Renal cortical epithelial cell (primary cell): ENCODE measurements at regions not wholly inside any gene's neighbourhood (a gene's known extent, or its start where the extent isn't known, plus 50 kb on each side); places are given as distances from the start of the nearest gene placed in this dataset.
A peak's percentile ranks its signal among the peaks of the same experiment; 100 is the strongest.

Experiments
- DNase-seq: peaks from one replicate; pipeline ENCODE4 v3.0.0-alpha.2; 2011; ENCODE audit warnings: low read depth

DNA sequence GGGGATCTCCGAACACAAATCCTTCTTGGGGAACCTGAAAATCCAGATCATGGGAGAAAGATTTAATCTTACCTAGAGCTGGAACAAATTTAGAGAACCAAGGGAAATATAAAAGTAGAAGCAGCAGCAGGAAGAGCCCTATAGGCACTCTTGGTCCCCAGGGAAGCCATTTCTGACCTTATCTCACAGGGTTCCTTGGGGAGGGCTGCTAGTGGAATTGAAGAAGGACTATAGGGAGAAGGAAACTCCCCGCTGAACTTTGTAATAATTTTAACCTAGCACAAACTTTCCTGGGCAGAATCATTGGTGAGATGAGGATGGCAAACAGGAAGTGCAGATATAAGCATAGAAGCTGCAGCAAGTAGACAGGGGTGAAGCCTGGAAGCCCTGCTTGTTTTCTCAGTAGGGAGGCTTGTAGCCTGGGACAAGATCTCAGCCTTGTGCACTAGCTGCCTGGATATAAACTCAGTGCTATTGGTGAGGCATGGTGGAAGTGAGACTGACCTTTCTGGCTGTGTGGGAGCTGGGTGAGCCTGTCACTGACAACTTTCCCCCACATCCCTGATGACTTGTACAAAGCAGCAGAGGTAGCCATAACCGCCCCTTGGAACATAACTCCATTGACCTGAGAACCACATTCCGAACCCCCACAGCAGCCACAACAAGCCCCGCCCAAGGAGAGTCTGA lies 343.0 kb upstream of the TGFBR2 start:
- no peak for DNase-seq

DNA sequence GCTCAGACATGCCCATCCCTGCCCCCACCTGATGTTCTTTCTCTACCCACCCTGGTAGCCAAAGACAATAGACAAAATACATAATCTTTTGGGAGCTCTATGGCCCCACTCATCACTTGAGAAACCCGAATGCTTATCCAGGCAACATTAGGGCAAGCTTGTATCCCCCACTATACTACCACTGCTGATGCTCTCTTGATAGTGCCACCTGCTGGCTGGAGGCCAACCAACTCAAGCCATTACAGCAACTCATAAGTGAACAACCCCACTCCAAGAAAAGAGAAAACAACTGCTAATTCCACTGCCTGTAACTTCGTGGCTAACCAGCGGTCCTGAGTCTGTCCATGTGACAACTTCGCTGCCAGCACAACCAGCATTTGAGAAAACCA lies 342.5 kb upstream of the TGFBR2 start:
- no peak for DNase-seq

DNA sequence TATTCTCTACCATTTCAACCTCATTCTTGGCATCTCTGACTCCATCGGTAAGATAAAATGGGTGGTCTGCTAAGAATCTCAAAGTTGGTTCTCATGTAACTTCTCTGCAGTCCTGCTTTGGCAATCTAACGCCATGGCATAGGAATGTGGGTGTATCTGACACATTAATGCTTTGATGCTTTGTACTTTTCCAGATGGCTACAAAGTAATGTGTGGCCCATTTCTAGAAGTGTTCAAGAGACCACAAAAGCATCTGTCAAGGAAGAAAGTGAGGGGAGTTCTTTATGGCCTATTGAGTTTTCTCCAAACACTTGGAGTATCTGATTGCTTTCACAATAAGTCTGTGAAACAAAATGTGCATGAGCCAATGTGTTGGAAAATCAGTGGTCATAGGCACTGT lies 339.9 kb upstream of the TGFBR2 start:
- no peak for DNase-seq

DNA sequence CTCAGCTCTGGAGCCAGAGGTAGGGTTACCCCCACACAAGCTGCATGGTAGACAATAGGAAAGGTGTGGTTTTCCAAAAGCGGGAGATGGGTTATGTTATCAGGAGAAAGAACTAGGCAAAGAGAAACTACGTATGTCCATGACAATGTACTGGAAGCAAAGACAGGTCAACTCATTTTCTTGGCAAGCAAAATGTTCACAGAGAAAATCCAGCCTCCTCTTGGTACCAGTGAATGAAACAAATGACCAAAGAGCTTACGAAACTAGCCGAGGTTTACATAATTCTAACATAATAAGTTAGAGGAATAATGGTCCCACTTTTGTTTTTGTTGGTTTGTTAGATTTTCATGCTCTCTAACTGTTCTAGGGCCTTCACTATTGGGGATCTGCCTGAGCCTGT lies 338.1 kb upstream of the TGFBR2 start:
- DNase-seq: no peak

DNA sequence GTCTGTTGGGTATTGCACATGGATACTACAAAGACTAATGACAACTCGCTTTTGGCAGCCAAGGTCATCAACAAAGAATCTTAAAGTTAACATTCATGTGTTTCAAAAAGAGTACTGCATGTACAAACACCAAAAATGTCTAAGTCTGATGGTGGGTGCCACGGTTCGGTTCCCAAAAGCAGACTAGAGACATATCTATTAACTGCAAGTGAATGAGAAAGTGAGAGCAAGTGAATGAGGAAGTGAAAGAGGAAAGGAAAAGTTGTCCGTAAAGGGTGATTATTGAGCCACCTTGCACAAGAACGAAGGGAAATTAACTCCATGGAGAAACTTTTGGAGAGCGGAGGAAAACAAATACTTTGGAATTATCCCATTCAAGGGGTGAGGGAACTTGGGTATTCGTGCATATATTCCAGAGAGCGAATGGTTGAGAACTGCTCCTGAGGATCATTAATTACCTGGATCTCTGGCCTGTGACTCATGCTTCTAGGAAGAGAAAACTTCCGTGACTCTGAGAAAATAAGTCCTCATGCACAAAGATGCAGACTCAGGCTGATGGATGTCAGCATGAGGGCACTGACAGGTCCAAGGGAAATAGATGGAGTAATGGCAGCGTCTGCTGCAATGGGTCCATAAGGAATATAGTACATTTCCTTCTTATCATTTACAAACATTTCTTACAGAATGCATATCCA lies 336.5 kb upstream of the TGFBR2 start:
- peak; percentile 94 for DNase-seq

DNA sequence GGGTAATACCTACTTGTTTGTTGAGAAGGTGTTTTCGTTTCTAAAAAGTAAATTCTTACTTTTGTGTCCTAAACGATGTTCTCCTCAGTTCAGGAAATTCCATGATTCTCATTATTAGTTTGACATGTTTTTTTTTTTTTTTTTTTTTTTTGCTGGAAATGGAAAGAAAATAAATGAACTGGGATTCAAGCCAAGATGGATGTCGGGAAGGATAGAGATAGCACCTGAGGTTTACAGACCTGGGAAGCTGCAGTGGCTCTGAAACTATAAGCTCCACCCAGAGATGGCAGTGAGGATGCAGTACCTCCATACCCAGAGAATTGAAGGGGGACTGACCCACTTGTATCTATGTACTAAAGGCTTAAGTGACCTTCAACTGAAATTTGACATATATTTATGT lies 334.6 kb upstream of the TGFBR2 start:
- no peak for DNase-seq

DNA sequence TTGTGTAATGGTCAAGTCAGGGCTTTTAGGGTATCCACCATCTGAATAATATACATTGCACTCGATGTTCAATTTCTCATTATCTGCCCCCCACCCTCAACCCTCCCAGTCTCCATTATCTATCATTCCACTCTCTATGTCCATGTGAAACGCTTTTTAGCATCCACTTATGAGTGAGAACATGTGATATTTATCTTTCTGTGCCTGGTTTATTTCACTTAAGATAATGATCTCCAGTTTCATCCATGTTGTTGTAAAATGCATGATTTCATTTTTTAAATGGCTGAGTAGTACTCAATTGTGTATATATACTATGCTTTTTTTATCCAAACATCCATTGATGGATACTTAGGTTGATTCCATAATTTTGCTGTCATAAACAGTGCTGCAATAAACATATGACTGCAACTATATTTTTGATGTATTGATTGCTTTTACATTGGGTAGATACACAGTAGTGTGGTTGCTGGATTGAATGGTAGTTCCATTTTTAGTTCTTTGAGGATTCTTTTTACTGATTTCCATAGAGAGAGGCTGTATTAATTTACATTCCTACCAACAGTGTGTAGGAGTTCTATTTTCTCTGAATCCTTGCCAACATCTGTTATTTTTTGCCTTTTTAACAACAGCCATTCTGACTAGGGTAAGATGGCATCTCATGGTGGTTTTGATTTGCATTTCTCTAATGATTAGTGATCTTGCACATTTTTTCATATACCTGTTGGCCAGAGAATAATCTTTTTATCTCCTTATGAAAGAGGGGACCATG lies 332.9 kb upstream of the TGFBR2 start:
- DNase-seq: peak; percentile 70

DNA sequence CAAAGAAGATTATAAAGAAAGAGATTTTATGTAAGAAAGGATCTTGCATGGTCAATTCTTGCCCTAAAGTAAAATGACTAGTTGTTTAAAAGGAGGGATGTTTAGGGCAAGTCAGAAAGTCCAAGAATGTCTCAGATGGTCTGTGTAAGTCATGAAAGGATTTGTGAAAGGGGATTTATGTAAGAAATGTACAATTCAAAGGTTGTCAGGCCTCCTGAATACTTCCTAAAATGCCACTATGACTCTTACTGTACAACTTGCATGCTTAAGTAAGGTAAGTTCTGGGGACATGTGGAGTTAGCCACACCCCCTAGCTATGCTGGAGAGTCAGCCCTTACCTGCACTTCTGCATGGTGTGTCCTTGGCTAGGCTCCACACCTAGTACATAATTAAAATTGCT lies 328.9 kb upstream of the TGFBR2 start:
- DNase-seq: no peak

DNA sequence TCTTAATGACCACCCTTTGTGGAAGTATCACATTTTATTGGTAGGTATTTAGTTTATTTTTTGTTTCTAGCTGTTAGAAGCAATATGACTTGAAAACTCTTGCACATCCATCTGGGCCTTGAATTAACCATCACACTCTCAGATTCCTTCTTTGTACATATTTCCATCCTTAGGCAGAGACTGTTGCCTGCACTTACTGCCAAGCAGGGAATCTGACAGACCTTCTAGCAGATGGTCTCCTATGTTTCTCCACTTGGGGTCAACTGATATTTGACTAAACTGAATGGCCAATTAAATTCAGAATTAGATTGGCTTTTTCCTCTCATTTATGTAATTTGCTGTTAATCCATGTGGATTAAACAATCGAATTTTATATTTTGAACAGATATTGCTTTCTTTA lies 324.9 kb upstream of the TGFBR2 start:
- no peak for DNase-seq

DNA sequence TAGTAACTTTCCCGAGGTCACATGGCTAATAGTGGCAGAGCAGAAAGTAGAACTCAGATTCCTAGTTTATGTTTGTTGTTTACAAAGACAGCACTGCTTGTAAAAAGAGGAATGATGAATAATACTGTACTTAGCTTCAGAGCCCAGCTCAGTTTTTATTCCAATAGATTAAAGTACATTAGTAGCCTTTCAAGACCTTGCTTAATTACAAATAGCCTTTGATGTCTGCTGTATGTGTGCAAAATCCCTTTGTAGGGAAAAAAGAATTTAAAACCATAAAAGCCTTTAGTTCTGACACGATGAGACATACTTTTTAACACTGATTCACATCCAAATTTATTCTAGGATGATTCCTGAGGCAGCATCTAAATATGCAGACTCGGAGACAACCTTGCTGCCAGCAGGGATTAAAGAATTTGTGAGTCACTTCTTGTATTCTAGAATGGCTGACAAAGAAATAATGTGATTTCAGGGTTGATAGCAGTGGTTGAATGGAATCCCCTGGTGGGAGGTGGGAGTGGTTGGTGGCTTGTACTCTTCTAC lies 324.2 kb upstream of the TGFBR2 start:
- peak; percentile 96 for DNase-seq

DNA sequence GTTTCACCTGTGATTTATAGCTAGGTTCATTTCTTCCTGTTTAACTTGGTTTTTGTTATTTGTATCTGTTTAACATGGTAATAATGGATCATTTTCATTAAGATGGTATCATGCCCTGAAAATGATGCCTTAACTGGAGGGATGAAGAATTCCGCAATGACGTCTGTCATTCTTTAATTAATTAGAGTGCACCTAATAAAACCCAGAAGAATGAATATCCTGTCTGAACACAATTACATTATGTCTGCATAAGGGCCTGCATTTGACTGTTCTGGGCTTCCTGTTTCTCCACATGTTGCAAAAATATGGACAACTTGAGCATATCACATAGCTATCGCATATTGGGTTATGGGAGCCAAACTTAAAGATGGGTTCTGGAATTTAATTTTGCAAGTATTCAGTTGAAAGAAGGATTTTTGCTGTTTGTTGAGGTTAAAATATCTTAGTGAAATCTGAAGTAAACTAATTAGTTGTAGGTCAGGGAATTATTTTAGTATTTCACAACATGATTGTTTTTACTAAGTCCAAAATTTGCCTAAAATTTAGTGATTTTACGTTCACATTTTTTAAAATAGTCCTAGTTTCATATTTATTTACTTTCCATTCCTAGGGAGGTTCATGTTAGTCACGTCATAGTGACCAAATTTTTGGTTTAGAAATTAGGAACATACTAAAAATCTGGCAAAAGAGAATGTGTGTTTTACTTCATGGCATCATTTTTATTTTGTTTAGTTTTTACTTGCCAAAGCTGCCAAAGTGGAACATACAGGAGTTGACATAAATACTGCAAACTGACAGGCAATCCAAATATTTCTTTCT lies 321.0 kb upstream of the TGFBR2 start:
- no peak for DNase-seq

DNA sequence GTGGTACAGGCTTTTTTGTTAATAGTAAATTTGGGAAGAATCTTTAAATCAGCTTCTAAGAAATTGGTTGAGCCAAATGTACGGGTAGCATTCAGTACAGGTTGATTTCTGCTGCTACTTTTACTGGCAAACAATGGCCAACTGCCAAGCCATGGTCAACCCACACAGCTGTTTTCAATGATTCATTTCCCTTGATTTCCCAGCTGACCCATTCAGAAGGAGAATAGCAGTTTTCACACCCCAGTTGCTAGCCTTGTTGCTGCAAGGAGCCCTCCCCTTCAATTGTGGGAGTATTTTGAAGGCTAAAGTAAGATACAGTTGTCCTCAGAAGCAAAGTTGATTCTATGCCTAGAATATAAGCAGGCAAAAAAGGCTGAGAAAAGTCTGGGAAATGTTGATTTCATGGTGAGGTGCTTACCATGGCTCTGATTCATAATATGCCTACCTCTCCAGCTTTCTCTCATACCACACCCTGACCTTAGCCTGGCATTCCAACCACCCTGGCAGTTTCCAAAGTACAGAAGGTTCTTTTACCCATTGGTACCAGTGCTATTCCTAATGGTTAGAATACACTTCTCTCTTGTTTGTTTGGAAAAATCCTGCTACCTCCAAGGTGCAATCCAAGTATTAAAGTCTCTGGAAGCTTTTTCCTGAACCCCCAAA lies 320.3 kb upstream of the TGFBR2 start:
- peak; percentile 99 for DNase-seq

DNA sequence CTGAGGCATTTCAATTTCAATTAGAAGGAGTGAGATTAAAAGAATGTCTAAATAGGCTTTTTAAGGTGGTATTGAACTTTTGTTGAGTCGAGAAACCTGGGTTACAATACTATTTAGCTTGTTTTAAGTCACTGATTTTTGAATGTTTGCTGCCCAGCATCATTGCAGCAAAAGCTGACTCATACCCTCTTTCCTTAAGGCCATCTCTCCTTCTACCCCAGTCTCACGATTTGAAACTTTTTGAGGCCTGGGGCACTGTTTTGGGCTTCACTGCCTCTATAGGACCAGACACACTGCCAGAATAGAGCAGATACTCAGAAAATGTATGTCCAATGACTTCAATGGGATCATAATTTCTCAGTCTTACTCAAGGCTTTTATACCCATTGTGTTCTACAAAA lies 319.6 kb upstream of the TGFBR2 start:
- DNase-seq: peak; percentile 80

DNA sequence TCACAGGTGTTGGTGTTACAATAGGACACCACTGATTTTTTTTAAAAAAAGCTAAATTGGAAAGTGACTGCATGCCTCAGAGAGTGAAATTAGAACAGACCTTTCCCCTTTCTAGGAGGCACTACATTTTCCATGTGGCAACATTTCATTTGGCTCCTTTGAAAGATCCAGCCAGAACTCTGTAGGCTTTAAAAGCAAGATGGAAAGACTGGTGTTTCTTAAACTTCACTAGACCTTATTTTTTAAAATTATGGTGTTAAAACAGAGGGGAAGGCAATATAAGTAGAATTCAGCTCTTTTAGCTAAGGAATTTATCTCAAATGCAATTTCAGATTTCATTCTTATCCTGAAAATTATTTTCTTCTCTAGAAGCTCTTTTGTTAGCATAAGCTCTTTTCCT lies 317.6 kb upstream of the TGFBR2 start:
- DNase-seq: no peak

DNA sequence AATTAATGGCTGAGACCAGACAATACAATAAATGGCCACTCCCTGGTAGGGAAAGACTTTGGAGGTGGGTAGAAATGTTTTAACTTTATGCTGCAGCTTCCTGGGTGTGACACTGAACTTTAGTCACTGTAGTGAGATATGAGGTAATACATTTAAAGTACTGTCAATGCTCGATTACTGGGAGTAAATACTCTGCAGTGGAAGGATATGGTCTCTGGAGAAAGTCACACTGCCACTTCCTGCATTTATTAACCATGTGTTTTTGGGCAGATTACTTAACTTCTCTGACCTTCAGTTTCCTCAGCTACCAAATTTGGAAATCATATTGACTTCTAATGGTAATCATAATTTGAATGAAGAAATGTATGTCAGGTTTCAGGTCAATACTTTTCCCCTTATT lies 317.1 kb upstream of the TGFBR2 start:
- DNase-seq: peak; percentile 54

DNA sequence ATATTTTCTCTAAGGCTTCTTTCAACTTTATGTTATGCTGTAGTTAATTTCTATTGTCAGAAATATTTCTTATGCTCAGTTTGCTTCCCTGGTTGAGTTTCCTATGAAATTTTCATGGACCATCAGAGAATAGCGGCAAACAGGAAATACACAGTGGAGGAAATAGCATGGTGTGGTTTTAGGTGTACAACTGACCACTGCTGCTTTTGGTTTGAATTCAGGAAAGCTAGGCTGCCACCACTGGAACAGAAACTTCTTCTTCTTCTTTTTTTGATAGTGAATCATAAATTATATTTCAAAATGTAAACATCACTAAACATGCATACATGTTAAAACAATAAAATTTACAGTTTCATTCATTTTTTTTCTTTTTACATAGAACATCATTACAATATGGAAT lies 316.6 kb upstream of the TGFBR2 start:
- no peak for DNase-seq

DNA sequence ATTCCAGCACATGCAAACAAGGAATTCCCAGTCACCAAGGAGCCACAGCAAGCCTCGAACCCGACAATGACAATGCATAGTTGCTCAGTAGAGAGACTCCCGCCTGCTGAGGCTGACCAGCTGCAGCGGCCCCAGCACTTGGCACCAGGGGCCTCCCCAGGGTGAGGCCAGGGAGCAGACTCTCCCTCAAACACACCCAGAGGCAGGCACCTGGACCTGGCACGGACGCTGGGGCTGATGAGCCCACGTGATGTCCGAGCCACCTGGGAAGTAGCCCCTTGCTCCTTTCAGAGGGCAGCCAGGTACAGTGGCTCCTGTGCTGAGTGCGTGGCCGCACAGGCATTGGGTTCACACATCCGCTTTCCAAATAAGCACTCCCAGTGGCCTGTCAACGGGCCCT lies 315.9 kb upstream of the TGFBR2 start:
- no peak for DNase-seq

DNA sequence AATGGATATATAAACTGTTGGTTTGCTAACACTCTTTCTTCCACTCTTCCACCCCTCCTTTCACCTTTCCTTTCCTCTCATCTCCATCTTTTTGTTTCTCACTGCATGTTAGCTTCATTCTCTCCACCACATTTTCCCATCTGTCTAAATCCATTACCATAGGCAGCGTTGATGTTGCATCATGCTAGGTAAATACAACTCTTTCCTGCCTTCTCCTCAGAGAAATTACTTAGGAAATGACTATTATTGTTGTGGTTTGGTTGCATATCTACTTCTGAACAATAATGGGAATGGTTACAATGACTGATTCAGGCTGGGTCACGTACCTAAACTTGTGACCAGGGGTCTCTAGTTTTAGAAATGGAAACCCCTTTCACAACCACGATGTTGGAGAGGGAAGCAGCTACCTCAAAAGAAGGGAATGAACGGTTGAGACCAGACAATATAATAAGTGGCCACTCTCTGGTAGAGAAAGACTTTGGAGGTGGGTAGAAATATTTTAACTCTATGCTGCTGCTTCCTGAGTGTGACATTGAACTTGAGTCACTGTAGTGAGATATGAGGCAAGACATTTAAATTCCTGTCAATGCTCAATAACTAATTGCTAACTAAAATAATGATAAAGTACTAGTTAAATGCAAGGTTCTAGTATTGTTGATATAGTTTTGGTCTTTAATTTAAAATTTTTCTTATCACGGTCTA lies 314.1 kb upstream of the TGFBR2 start:
- DNase-seq: peak; percentile 91

DNA sequence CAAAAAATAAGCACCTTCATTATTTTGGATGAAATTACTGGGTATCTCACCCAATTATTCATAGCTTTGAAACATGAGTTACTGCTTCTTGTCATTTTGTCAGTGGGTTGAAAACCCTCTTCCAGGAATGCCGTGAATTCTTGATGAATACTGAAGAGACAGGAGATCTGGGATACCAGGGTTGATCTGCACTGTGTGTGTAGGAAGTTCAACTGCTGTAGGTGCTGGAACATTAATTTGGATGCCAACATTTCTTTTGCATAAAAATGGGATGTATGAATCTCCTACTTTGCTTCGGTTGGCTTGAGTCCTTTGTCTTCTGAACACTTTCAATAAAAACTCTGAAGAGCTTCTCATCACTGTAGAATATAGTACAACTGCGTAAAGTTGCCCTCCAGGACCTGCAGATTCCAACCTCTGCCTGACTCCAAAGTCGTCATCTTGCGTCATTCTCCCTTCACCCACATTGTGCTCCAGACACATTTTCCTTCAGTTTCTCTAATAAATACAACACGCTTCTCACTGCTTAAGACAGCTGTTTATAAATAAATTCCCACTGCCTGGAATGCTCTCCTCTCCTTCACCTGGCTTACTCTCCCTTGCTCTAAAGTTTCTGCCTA lies 312.7 kb upstream of the TGFBR2 start:
- DNase-seq: no peak

DNA sequence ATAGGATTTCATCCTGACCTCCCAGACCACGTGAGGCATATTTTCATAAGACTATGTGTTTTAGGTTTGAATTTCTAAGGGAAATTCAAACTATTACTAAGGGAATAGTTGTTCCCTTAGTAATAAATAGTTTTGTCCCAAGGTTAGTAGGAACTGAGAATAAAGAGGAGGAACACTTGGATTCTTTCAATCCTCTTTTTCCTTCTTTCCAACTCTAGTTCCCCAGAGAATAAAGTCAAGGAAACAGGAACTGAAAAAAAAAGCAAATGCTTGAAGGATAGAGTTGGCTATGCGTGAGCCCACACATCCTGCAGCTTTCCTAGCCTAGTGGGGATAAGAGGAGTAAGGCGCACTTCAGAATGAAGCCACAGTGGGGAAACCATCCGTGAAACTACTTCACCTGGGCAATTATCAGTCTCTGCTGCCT lies 312.1 kb upstream of the TGFBR2 start:
- DNase-seq: no peak
